HepG2 (cell line): ENCODE measurements at regions not wholly inside any gene's neighbourhood (a gene's known extent, or its start where the extent isn't known, plus 50 kb on each side); places are given as distances from the start of the nearest gene placed in this dataset.

Experiments used
- ATAC-seq: fragments of 200-7000 bp; cut with Tn5 transposase; 3 replicates; pipeline ENCODE4 v1.9.1; 2020; ENCODE audit warnings: mild to moderate bottlenecking, moderate library complexity
- BruUV-seq: library from RNA; stranded (reverse); fragments of 400-500 nt; replicated peaks from 2 replicates; lab custom pipeline; 2021; lab: Mats Ljungman, UMichigan
- CTCF ChIA-PET: fragments of 300-600 bp; formaldehyde crosslinking; extraction: SDS; loops from one replicate; lab custom pipeline; 2021; ENCODE audit warnings: low total read pairs, inconsistent platforms, low intra/inter-chr PET ratio; lab: Yijun Ruan, JAX
- POLR2A ChIA-PET: fragments of 350-600 bp; sonication (Branson Sonifier 250); formaldehyde crosslinking; loops from one replicate; lab custom pipeline; 2020; ENCODE audit warnings: antibody characterized with exemption, inconsistent platforms; lab: Yijun Ruan, JAX
- DNase-seq: peaks from one replicate; pipeline ENCODE4 v3.0.0-alpha.2; 2015; ENCODE audit warnings: low spot score
- FAIRE-seq: peaks from 3 replicates; lab custom pipeline; 2011; peaks lifted over from hg19 to GRCh38; lab: Jason Lieb, UNC
- H2AFZ ChIP-seq: one replicate; pipeline ENCODE4 v1.6.1; 2011; ENCODE audit warnings: low read length, inconsistent platforms
- H3K27ac ChIP-seq: fragments of 300-600 bp; 3 replicates; pipeline ENCODE4 v1.8.0; 2011; ENCODE audit warnings: mixed run types, mild to moderate bottlenecking, mixed read lengths, low read length, inconsistent platforms; ENCODE audit not compliant: insufficient read depth; ENCODE audit errors: extremely low read length
- H3K27me3 ChIP-seq, 2 experiments: fragments of 200-600 bp in 1 of 2; 2 replicates in 1 of 2; 3 replicates in 1 of 2; pipeline versions ENCODE4 v1.6.0 to v1.8.0; 2011; ENCODE audit warnings: low read length in 2 of 2, mild to moderate bottlenecking in 2 of 2, moderate library complexity in 2 of 2, inconsistent platforms in 1 of 2; ENCODE audit not compliant: insufficient read depth in 2 of 2, control insufficient read depth in 1 of 2
- H3K36me3 ChIP-seq, 2 experiments: fragments of 200-600 bp in 1 of 2; replicated peaks in 1 of 2; 2 replicates in 1 of 2; 3 replicates in 1 of 2; pipeline versions ENCODE4 v1.5.1 to v1.8.0; 2011; ENCODE audit warnings: low read length in 2 of 2, inconsistent platforms in 1 of 2; ENCODE audit not compliant: insufficient read depth in 2 of 2, control insufficient read depth in 1 of 2
- H3K4me1 ChIP-seq: 2 replicates; pipeline ENCODE4 v1.5.1; 2012; ENCODE audit warnings: low read length, inconsistent platforms; ENCODE audit not compliant: insufficient read depth
- H3K4me2 ChIP-seq: 2 replicates; pipeline ENCODE4 v1.6.0; 2011; ENCODE audit warnings: low read depth, low read length, inconsistent platforms
- H3K4me3 ChIP-seq, 3 experiments: fragments of 200-600 bp in 1 of 3; sonication (generic), shearing (Covaris generic) in 1 of 3; replicated peaks in 1 of 3; 2 replicates each; pipeline ENCODE4 v1.5.1; 2011 to 2016; ENCODE audit warnings: low read length in 3 of 3, inconsistent platforms in 2 of 3, low read depth in 2 of 3, mild to moderate bottlenecking in 2 of 3, control low read depth in 1 of 3, mixed read lengths in 1 of 3; ENCODE audit not compliant: insufficient read depth in 1 of 3
- H3K79me2 ChIP-seq: one replicate; pipeline ENCODE4 v1.6.1; 2011; ENCODE audit warnings: low read length, inconsistent platforms; ENCODE audit not compliant: insufficient read depth
- H3K9ac ChIP-seq: 2 replicates; pipeline ENCODE4 v1.6.0; 2011; ENCODE audit warnings: mild to moderate bottlenecking, low read depth, low read length, inconsistent platforms; ENCODE audit not compliant: insufficient read depth
- H3K9me3 ChIP-seq: 2 replicates; pipeline ENCODE4 v1.5.1; 2012; ENCODE audit warnings: mild to moderate bottlenecking, low read length
- H4K20me1 ChIP-seq: 2 replicates; pipeline ENCODE4 v1.6.0; 2011; ENCODE audit warnings: inconsistent platforms, mild to moderate bottlenecking, low read length, moderate library complexity; ENCODE audit not compliant: insufficient read depth
- ELF3 ChIP-seq: IDR thresholded peaks from 2 replicates; pipeline ENCODE4 v1.6.1; 2016; ENCODE audit warnings: missing genetic modification reagents, missing compliant biosample characterization
- HNRNPL ChIP-seq: fragments of 200-400 bp; formaldehyde crosslinking; IDR thresholded peaks from 2 replicates; pipeline ENCODE4 v1.6.1; 2017; ENCODE audit warnings: mild to moderate bottlenecking, low read depth, low read length
- POGZ ChIP-seq: sonication (generic); formaldehyde crosslinking; IDR thresholded peaks from 2 replicates; pipeline ENCODE4 v1.4.0; 2020; ENCODE audit warnings: mild to moderate bottlenecking, missing genetic modification reagents
- TBL1XR1 ChIP-seq: fragments of 150-350 bp; IDR thresholded peaks from 2 replicates; pipeline ENCODE4 v1.6.1; 2014; ENCODE audit warnings: borderline replicate concordance, low read length; ENCODE audit not compliant: partially characterized antibody
- YEATS2 ChIP-seq: sonication (generic); formaldehyde crosslinking; IDR thresholded peaks from 2 replicates; pipeline ENCODE4 v1.4.0; 2020; ENCODE audit warnings: missing genetic modification reagents, borderline replicate concordance
- ZFP82 ChIP-seq: sonication (generic); formaldehyde crosslinking; IDR thresholded peaks from 2 replicates; pipeline ENCODE4 v1.5.1; 2020; ENCODE audit warnings: mild to moderate bottlenecking, missing genetic modification reagents, borderline replicate concordance
- ZSCAN31 ChIP-seq: sonication (generic); formaldehyde crosslinking; IDR thresholded peaks from 2 replicates; pipeline ENCODE4 v1.5.0; 2020; ENCODE audit warnings: low read depth, mild to moderate bottlenecking, missing genetic modification reagents
- WGBS: methylation state at CpG from one replicate; pipeline ENCODE4 v1.1.6; 2017; ENCODE audit warnings: low lambda C conversion rate; 5-methylcytosine and 5-hydroxymethylcytosine counted together
- in situ Hi-C: cut with HindIII; loops from 2 replicates; pipeline ENCODE4 v1.10.0; 2017; ENCODE audit warnings: low pct_unique_long_range_greater_than_20kb; ENCODE audit not compliant: extremely low pct_ligation_motif_present
- intact Hi-C: fragments of 100-400 bp; cut with micrococcal nuclease; formaldehyde crosslinking; loops from one replicate; pipeline ENCODE4 v1.10.0; 2022; ENCODE audit not compliant: unreplicated experiment
- TF ChIP-seq, protein P1 (sequence below): sonication (generic); formaldehyde crosslinking; IDR thresholded peaks from 2 replicates; pipeline ENCODE4 v1.8.1; 2023; ENCODE audit warnings: mild to moderate bottlenecking, moderate library complexity, missing genetic modification reagents
- TF ChIP-seq, protein P2 (sequence below): sonication (generic); formaldehyde crosslinking; IDR thresholded peaks from one replicate; pipeline ENCODE4 v1.5.1; 2020; ENCODE audit warnings: mild to moderate bottlenecking, missing genetic modification reagents; ENCODE audit errors: not compliant biosample characterization
- TF ChIP-seq, protein P3 (sequence below): sonication (generic); formaldehyde crosslinking; IDR thresholded peaks from 2 replicates; pipeline ENCODE4 v1.4.0; 2020; ENCODE audit warnings: low read depth, missing genetic modification reagents

DNA sequence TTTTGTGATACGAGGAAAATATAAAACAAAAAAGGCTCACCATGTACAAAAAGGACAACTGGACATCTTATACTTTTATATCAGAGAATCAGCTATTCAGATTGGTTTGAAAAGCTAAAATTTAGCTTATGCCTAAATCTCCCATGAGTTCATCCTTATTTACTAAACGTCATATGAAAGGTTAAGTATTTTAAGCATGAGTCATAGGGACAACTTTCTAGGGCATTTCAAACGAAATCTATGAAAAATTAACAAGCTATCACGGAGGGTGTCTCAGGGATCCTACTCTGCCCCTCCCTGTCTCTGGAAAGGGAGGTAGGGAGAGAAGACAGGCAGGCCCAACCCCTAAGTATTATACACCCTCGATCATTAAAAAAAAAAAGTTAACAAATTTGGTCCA, 124.1 kb upstream of the LOC128125822 start:
- H3K36me3 ChIP-seq, result no peaks in the 10 kb centered on the region
- H3K9ac ChIP-seq, result no peak overlapping the region
- POLR2A ChIA-PET, result interaction anchor here (0.7 to 1.1 kb wide), 4 partner anchors 57 to 125 kb away, joined by 3 read pairs; no protein-coding TSS in a partner anchor
- no peak overlapping the region for H3K4me3 ChIP-seq
- no peak overlapping the region for H3K27ac ChIP-seq
- WGBS, result 39% methylated on average over 5 of the region's 5 CpGs
- BruUV-seq, result no TSS peak
- H3K4me1 ChIP-seq, result peaks cover 72% of the 10 kb centered on the region
- CTCF ChIA-PET, result no interaction called here
- no peak overlapping the region for H3K4me2 ChIP-seq
- in situ Hi-C loops (no loop called here), intact Hi-C loops (no loop called here)
- H2AFZ ChIP-seq, result no peak overlapping the region
- DNase-seq (peak; percentile 36), FAIRE-seq (no peak), ATAC-seq (0 out of 3 replicates have a peak, but pooled peaks have one; percentile 17)
- no peaks in the 10 kb centered on the region for H3K9me3 ChIP-seq
- no peaks in the 10 kb centered on the region for H4K20me1 ChIP-seq
- H3K27me3 ChIP-seq, result no peaks in the 10 kb centered on the region
- no peaks in the 10 kb centered on the region for H3K79me2 ChIP-seq
- TF ChIP-seq, protein P1, sequence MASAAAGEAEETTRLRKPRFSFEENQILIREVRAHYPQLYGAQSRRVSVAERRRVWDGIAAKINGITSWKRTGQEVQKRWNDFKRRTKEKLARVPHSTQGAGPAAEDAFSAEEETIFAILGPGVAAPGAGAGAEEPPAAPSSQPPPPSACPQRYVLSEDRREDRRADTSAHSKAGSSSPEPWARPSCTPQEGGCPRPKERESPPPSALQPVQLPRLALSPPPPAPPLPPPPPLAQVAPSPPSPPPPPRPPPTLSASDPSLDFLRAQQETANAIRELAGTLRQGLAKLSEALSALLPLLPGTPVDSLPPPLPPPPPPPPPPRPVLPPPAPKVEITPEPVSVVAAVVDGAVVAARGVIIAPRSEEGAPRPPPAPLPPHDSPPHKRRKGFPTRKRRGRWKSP, result no peak
- TF ChIP-seq, protein P2, sequence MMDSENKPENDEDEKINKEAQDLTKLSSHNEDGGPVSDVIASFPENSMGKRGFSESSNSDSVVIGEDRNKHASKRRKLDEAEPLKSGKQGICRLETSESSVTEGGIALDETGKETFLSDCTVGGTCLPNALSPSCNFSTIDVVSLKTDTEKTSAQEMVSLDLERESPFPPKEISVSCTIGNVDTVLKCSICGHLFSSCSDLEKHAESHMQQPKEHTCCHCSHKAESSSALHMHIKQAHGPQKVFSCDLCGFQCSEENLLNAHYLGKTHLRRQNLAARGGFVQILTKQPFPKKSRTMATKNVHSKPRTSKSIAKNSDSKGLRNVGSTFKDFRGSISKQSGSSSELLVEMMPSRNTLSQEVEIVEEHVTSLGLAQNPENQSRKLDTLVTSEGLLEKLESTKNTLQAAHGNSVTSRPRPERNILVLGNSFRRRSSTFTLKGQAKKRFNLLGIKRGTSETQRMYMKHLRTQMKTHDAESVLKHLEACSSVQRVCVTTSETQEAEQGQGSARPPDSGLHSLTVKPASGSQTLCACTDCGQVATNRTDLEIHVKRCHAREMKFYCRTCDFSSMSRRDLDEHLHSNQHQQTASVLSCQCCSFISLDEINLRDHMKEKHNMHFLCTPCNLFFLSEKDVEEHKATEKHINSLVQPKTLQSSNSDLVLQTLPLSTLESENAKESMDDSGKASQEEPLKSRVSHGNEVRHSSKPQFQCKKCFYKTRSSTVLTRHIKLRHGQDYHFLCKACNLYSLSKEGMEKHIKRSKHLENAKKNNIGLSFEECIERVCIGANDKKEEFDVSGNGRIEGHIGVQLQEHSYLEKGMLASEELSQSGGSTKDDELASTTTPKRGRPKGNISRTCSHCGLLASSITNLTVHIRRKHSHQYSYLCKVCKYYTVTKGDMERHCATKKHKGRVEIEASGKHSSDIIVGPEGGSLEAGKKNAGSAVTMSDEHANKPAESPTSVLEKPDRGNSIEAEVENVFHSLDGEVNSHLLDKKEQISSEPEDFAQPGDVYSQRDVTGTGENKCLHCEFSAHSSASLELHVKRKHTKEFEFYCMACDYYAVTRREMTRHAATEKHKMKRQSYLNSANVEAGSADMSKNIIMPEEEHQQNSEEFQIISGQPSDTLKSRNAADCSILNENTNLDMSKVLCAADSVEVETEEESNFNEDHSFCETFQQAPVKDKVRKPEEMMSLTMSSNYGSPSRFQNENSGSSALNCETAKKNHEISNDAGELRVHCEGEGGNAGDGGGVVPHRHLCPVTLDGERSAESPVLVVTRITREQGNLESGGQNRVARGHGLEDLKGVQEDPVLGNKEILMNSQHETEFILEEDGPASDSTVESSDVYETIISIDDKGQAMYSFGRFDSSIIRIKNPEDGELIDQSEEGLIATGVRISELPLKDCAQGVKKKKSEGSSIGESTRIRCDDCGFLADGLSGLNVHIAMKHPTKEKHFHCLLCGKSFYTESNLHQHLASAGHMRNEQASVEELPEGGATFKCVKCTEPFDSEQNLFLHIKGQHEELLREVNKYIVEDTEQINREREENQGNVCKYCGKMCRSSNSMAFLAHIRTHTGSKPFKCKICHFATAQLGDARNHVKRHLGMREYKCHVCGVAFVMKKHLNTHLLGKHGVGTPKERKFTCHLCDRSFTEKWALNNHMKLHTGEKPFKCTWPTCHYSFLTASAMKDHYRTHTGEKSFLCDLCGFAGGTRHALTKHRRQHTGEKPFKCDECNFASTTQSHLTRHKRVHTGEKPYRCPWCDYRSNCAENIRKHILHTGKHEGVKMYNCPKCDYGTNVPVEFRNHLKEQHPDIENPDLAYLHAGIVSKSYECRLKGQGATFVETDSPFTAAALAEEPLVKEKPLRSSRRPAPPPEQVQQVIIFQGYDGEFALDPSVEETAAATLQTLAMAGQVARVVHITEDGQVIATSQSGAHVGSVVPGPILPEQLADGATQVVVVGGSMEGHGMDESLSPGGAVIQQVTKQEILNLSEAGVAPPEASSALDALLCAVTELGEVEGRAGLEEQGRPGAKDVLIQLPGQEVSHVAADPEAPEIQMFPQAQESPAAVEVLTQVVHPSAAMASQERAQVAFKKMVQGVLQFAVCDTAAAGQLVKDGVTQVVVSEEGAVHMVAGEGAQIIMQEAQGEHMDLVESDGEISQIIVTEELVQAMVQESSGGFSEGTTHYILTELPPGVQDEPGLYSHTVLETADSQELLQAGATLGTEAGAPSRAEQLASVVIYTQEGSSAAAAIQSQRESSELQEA (CRISPR knock-in tag), result no peak
- TF ChIP-seq HNRNPL (no peak), TBL1XR1 (no peak), ZSCAN31 (CRISPR knock-in tag) (no peak), YEATS2 (CRISPR knock-in tag) (no peak), ZFP82 (CRISPR knock-in tag) (no peak), POGZ (CRISPR knock-in tag) (peak; percentile 61), ELF3 (0 out of 2 replicates have a peak, but pooled peaks have one; percentile 19)
- TF ChIP-seq, protein P3, sequence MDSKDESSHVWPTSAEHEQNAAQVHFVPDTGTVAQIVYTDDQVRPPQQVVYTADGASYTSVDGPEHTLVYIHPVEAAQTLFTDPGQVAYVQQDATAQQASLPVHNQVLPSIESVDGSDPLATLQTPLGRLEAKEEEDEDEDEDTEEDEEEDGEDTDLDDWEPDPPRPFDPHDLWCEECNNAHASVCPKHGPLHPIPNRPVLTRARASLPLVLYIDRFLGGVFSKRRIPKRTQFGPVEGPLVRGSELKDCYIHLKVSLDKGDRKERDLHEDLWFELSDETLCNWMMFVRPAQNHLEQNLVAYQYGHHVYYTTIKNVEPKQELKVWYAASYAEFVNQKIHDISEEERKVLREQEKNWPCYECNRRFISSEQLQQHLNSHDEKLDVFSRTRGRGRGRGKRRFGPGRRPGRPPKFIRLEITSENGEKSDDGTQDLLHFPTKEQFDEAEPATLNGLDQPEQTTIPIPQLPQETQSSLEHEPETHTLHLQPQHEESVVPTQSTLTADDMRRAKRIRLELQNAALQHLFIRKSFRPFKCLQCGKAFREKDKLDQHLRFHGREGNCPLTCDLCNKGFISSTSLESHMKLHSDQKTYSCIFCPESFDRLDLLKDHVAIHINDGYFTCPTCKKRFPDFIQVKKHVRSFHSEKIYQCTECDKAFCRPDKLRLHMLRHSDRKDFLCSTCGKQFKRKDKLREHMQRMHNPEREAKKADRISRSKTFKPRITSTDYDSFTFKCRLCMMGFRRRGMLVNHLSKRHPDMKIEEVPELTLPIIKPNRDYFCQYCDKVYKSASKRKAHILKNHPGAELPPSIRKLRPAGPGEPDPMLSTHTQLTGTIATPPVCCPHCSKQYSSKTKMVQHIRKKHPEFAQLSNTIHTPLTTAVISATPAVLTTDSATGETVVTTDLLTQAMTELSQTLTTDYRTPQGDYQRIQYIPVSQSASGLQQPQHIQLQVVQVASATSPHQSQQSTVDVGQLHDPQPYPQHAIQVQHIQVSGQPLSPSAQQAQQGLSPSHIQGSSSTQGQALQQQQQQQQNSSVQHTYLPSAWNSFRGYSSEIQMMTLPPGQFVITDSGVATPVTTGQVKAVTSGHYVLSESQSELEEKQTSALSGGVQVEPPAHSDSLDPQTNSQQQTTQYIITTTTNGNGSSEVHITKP (CRISPR knock-in tag), result no peak
